Coronary artery (tissue), 2 donors: ENCODE measurements at regions not wholly inside any gene's neighbourhood (a gene's known extent, or its start where the extent isn't known, plus 50 kb on each side); places are given as distances from the start of the nearest gene placed in this dataset.

Source experiments
- DNase-seq: peaks from one replicate; pipeline ENCODE4 v3.0.0-alpha.2; 2017; ENCODE audit warnings: low spot score
- H3K27ac ChIP-seq, 2 donors: fragments of 200-600 bp; sonication (generic); one replicate each; pipeline ENCODE4 v1.5.1; 2016 to 2019
- H3K4me3 ChIP-seq: fragments of 200-600 bp; sonication (generic); 2 replicates; pipeline ENCODE4 v1.5.1; 2016; ENCODE audit warnings: mild to moderate bottlenecking, moderate library complexity
- TF ChIP-seq, protein P1 (sequence below): fragments of 200-600 bp; sonication (generic); IDR thresholded peaks from one replicate; pipeline ENCODE4 v1.5.1; 2019; ENCODE audit warnings: antibody characterized with exemption

DNA sequence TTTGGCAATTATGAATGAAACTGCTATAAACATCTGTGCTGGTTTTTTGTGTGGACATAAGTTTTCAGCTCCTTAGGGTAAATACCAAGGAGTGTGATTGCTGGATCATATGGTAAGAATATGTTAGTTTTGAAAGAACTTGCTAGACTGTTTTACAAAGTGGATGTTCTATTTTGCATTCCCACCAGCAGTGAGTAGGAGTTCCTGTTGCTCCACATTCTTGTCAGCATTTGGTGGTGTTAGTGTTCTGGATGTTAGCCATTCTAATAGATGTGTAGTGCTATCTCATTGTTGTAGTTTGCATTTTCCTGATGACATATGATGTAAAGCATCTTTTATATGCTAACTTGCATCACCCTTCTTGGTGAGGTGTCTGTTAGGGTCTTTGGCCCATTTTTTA lies 304.6 kb downstream of the NUP35 start:
- no peak for DNase-seq
- TF ChIP-seq, protein P1, sequence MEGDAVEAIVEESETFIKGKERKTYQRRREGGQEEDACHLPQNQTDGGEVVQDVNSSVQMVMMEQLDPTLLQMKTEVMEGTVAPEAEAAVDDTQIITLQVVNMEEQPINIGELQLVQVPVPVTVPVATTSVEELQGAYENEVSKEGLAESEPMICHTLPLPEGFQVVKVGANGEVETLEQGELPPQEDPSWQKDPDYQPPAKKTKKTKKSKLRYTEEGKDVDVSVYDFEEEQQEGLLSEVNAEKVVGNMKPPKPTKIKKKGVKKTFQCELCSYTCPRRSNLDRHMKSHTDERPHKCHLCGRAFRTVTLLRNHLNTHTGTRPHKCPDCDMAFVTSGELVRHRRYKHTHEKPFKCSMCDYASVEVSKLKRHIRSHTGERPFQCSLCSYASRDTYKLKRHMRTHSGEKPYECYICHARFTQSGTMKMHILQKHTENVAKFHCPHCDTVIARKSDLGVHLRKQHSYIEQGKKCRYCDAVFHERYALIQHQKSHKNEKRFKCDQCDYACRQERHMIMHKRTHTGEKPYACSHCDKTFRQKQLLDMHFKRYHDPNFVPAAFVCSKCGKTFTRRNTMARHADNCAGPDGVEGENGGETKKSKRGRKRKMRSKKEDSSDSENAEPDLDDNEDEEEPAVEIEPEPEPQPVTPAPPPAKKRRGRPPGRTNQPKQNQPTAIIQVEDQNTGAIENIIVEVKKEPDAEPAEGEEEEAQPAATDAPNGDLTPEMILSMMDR = no peak
- Histone ChIP-seq H3K4me3 (no peak overlapping the region), H3K27ac (no peak overlapping the region)

DNA sequence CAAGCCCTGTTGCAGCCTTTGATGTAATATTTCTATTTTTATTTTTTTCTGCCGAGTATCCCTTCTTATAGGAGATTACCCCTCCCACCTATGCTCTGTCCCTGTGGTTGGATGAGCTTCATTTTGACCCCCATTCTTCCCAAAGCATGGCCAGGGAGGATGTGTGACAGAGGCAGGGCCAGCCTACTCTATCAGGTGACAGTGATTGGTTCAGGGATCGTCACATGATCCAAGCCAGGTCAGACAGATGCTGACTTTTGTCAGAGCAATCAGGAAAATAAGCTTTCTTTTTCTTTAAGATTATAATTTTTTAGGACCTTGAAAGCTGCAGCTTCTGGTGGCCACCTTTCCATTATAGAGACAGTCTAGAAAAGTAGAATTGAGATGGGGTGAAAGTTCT lies 314.3 kb downstream of the NUP35 start:
- TF ChIP-seq, protein P1 = no peak
- H3K27ac ChIP-seq = no peak overlapping the region
- DNase-seq = no peak
- H3K4me3 ChIP-seq = no peak overlapping the region

- TF ChIP-seq, protein P1 = no peak
- no peak overlapping the region for H3K27ac ChIP-seq
- no peak for DNase-seq
Observed at GRCh38 chr2:183455056-183455455, 330.8 kb downstream of the NUP35 start.

DNA sequence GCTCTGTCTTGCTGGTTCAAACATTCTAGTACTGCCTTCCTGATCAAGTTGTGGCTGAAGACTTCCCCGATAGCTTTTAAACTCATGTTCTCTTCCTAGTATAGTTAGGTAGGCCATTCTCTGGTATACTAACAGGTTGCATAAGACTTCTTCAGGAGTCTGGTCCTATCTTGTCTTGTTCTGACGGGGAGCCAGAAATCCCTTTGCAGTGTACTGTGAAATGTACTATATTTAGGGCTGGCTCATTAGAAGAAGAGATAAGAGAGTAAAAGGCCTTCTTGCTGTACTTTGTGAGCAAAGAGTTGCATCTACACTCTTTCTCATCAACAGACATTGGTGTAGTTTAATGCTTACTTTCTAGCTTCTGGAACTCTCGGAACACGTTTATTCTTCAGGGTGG lies 331.9 kb downstream of the NUP35 start:
- no peak overlapping the region for H3K4me3 ChIP-seq
- TF ChIP-seq, protein P1 = no peak
- H3K27ac ChIP-seq = no peak overlapping the region
- DNase-seq = no peak

More at GRCh38 chr2:183455056-183455455, 330.8 kb downstream of the NUP35 start:
- no peak overlapping the region for H3K4me3 ChIP-seq

DNA sequence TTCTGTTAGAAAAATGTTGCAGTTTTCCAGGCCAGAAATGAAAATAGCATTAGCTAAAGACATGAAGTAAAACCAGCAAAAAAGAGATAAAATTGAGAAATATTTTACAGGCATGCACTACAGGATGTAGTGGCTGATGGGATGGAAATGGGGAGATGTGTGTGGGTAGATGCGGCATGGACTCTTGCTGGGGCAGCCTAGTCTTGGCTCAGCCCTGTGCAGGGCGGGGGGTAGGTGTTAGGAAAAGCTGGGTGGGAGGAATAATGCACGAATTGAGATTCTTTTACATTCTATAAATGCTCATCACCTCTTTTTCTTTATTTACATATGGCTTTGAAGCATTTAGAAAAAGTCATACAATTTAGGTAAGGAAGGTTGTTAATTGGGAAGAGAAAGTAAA lies 334.2 kb downstream of the NUP35 start:
- TF ChIP-seq, protein P1 = no peak
- no peak overlapping the region for H3K4me3 ChIP-seq
- no peak for DNase-seq

GRCh38 chr2:183459466-183459865 lies 335.2 kb downstream of the NUP35 start:
- TF ChIP-seq, protein P1 = no peak
- Histone ChIP-seq H3K27ac (no peak overlapping the region), H3K4me3 (no peak overlapping the region)
- DNase-seq = no peak

More for the DNA sequence above, 334.2 kb downstream of the NUP35 start:
- H3K27ac ChIP-seq = no peak overlapping the region

GRCh38 chr2:183463821-183464220 lies 339.6 kb downstream of the NUP35 start:
- DNase-seq = no peak
- Histone ChIP-seq H3K4me3 (no peak overlapping the region), H3K27ac (no peak overlapping the region)
- TF ChIP-seq, protein P1 = no peak
